ENCODE measurements at regions not wholly inside any gene's neighbourhood (a gene's known extent, or its start where the extent isn't known, plus 50 kb on each side); places are given as distances from the start of the nearest gene placed in this dataset.

DNA sequence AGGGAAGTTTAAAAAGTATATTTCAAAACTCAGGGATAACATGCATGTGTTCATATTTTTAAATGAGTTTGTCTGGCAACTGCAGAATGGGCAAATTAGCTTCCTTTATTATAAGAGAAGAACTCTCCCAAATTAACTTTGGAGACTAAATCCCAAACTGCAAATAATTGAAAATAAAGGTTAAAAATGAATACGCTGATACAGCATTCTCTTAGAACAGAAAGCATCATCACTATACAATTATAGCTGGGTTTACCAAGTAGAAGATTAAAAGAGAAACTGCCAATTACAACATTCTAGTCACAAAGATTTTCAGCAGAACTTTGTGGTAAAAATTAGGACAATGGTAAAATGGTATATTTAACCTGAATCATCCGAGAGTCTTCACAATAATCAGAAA is 73.3 kb downstream of the OLFM4 start:
- H3K4me3 ChIP-seq: no peak overlapping the region
- no peak for TF ChIP-seq CTCF (IDR thresholded peaks at IDR 0.05)
- intact Hi-C loops (cut with DNase I, micrococcal nuclease): no loop called here

DNA sequence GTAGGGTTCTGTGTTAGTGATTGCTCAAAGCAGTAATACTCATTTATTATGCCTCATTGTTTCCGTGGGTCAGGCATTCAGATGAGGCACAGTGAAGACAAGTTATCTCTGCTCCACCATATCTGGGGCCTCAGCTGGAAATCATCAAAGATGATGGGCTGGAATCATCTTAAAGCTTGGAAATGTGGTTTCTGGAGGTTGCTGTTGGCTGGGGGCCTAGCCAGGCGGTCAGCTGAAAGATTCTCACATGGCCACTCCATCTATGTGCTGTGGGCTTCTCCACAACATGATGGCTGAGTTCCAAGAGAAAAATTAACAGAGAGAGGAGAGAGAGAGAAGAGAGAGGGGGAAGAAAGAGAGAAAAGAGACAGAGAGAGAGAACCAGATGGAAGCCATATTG is 75.5 kb downstream of the OLFM4 start:
- H3K36me3 ChIP-seq (ENCODE audit: low read depth): no peaks in the 10 kb centered on the region
- ATAC-seq (no peak), DNase-seq (no peak)
- TF ChIP-seq CTCF (IDR thresholded peaks at IDR 0.05): no peak
- intact Hi-C loops (cut with DNase I, micrococcal nuclease): no loop called here
- no peaks in the 10 kb centered on the region for H3K4me1 ChIP-seq (ENCODE audit: low read depth)
- H3K4me3 ChIP-seq: no peak overlapping the region
- H3K9me3 ChIP-seq: no peaks in the 10 kb centered on the region

More for the DNA sequence above, 73.3 kb downstream of the OLFM4 start:
- H3K36me3 ChIP-seq (ENCODE audit: low read depth): no peaks in the 10 kb centered on the region
- ATAC-seq: no peak
- no peaks in the 10 kb centered on the region for H3K9me3 ChIP-seq
- no peaks in the 10 kb centered on the region for H3K4me1 ChIP-seq (ENCODE audit: low read depth)
- no peak for DNase-seq

GRCh38 chr13:53105477-53105876 is 76.9 kb downstream of the OLFM4 start:
- no peak for DNase-seq
- Histone ChIP-seq H3K4me3 (no peak overlapping the region), H3K36me3 (ENCODE audit: low read depth) (no peaks in the 10 kb centered on the region), H3K9me3 (no peaks in the 10 kb centered on the region), H3K4me1 (ENCODE audit: low read depth) (no peaks in the 10 kb centered on the region)
- peak; percentile 44 for ATAC-seq
- no peak for TF ChIP-seq CTCF (IDR thresholded peaks at IDR 0.05)
- intact Hi-C loops (cut with DNase I, micrococcal nuclease): no loop called here

DNA sequence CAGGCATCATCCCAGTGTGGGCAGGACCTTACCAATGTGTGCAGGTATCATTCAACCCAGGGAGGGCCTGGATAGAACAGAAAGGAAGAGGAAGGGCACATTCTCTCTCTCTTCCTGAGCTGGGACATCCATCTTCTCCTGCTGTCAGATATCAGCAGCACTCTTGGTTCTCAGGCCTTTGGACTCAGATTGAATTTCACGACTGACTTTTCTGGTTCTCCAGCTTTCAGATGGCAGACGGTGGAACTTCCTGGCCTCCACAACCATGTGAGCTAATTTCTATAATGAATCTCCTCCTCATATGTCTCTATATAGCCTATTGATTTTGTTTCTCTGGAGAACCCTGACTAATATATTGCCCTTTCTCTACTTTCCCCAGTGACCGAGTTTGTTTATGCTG is 77.3 kb downstream of the OLFM4 start:
- Histone ChIP-seq H3K4me1 (ENCODE audit: low read depth) (no peaks in the 10 kb centered on the region), H3K4me3 (no peak overlapping the region), H3K36me3 (ENCODE audit: low read depth) (no peaks in the 10 kb centered on the region), H3K9me3 (no peaks in the 10 kb centered on the region)
- DNase-seq: no peak
- TF ChIP-seq CTCF (IDR thresholded peaks at IDR 0.05): no peak
- intact Hi-C loops (cut with DNase I, micrococcal nuclease): no loop called here
- ATAC-seq: no peak

GRCh38 chr13:53110181-53110580 is 81.6 kb downstream of the OLFM4 start:
- H3K36me3 ChIP-seq (ENCODE audit: low read depth): no peaks in the 10 kb centered on the region
- H3K4me1 ChIP-seq (ENCODE audit: low read depth): no peaks in the 10 kb centered on the region
- ATAC-seq: no peak
- DNase-seq: no peak
- H3K9me3 ChIP-seq: no peaks in the 10 kb centered on the region
- no peak overlapping the region for H3K4me3 ChIP-seq
- intact Hi-C loops (cut with DNase I, micrococcal nuclease): no loop called here
- TF ChIP-seq CTCF (IDR thresholded peaks at IDR 0.05): no peak

- Histone ChIP-seq H3K36me3 (ENCODE audit: low read depth) (no peaks in the 10 kb centered on the region), H3K9me3 (no peaks in the 10 kb centered on the region), H3K4me1 (ENCODE audit: low read depth) (no peaks in the 10 kb centered on the region), H3K4me3 (no peak overlapping the region)
- DNase-seq (no peak), ATAC-seq (no peak)
- no peak for TF ChIP-seq CTCF (IDR thresholded peaks at IDR 0.05)
- intact Hi-C loops (cut with DNase I, micrococcal nuclease): no loop called here
Observed at GRCh38 chr13:53110614-53111013, 82.0 kb downstream of the OLFM4 start.
